ENCODE measurements at regions not wholly inside any gene's neighbourhood (a gene's known extent, or its start where the extent isn't known, plus 50 kb on each side); places are given as distances from the start of the nearest gene placed in this dataset.

DNA sequence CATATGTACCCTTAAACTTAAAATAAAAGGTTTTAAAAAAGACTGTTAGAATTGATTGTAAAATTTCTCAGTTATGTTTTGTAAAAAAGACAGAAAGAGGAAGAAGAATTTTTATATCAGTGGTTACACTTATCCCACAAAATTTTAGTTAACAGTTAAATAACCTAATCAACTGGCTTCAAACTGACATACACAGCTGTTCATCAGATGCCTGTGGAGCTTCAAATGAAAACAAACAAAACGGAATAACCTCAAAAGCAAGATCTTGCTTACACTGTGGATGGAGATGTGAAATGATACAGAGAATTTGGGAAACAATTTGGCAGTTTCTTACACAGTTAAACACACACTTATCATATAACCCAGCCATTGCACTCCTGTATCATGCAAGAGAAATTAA, 521.0 kb downstream of the ETS1 start:
- CTCF ChIA-PET = no interaction called here

DNA sequence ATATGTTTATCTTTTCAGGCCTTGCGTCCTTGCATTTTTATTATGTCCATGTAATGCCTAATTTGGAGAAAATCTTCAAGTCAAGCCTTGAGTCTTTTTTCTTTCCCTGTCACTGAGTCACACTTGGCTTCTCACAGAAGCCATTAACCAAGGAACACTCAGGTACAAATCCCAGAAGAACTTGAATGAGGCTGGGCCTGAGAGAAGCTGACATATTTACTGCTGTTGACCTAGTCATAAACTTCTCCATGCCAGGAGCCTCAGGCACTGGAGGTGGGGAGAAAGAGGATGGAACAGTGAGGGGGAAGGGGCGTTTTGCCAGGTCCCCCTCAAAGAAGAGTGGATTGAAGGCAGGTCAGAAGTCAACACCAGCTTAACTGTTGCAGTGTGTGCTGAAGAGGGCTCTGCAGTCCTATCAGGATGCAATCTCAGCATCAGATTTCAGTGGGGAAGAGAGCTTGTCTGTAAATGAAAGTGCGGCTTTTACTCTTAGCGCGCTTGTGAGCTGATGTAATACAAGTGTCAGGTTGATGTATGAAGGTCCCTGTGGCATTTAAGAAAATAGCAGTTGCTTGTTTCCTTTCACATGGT, 526.0 kb downstream of the ETS1 start:
- Histone ChIP-seq H3K9ac (ENCODE audit: low read length) (no peak overlapping the region), H3K27ac (ENCODE audit: low read length in 2 of 2) (no peak overlapping the region), H3K4me2 (replicated peaks; ENCODE audit: low read depth, low read length, poor library complexity, severe bottlenecking) (no peak overlapping the region), H3K9me3 (ENCODE audit: control extremely low read depth in 1 of 3, control insufficient read depth in 2 of 3, insufficient read depth in 1 of 3, low read length in 2 of 3) (no peaks in the 10 kb centered on the region), H3K36me3 (replicated peaks in 1 of 2; ENCODE audit: control extremely low read depth in 1 of 2, control insufficient read depth in 1 of 2, extremely low read depth in 1 of 2, insufficient read depth in 2 of 2, low read length in 1 of 2) (no peaks in the 10 kb centered on the region), H3K4me1 (ENCODE audit: control insufficient read depth in 2 of 2, insufficient read depth in 2 of 2, low read length in 2 of 2) (no peaks in the 10 kb centered on the region), H3K27me3 (replicated peaks in 1 of 4; ENCODE audit: control extremely low read depth in 1 of 4, control insufficient read depth in 3 of 4, insufficient read depth in 4 of 4, low read length in 3 of 4) (peaks cover 0 to 8% (median 4%) of the 10 kb centered on the region in 4 experiments), H3K4me3 (ENCODE audit: control extremely low read depth in 1 of 5, extremely low read depth in 1 of 5, insufficient read depth in 1 of 5, low read depth in 2 of 5, low read length in 4 of 5) (no peak overlapping the region), H2AFZ (ENCODE audit: insufficient read depth, low read depth, low read length, poor library complexity, severe bottlenecking) (no peak overlapping the region), H3K79me2 (ENCODE audit: control insufficient read depth, insufficient read depth, low read length) (no peaks in the 10 kb centered on the region), H4K20me1 (ENCODE audit: control insufficient read depth, insufficient read depth, low read length, poor library complexity, severe bottlenecking) (no peaks in the 10 kb centered on the region)
- no peak for ATAC-seq (ENCODE audit: low read depth)
- Mint-ChIP-seq H3K27ac (no peak overlapping the region), H3K27me3 (peaks cover 32% of the 10 kb centered on the region), H3K4me1 (no peaks in the 10 kb centered on the region), H3K9me3 (ENCODE audit: insufficient read depth) (no peaks in the 10 kb centered on the region), H3K4me3 (no peak overlapping the region)
- CTCF ChIA-PET = no interaction called here
- no peak for DNase-seq
- intact Hi-C loops (cut with micrococcal nuclease) = no loop called here
- POLR2A ChIA-PET = no interaction called here
- no peak for TF ChIP-seq EZH2 (IDR thresholded peaks at IDR 0.05; ENCODE audit: borderline replicate concordance, insufficient read depth, low read depth, low read length, poor library complexity, severe bottlenecking)
- TF ChIP-seq, protein P1, sequence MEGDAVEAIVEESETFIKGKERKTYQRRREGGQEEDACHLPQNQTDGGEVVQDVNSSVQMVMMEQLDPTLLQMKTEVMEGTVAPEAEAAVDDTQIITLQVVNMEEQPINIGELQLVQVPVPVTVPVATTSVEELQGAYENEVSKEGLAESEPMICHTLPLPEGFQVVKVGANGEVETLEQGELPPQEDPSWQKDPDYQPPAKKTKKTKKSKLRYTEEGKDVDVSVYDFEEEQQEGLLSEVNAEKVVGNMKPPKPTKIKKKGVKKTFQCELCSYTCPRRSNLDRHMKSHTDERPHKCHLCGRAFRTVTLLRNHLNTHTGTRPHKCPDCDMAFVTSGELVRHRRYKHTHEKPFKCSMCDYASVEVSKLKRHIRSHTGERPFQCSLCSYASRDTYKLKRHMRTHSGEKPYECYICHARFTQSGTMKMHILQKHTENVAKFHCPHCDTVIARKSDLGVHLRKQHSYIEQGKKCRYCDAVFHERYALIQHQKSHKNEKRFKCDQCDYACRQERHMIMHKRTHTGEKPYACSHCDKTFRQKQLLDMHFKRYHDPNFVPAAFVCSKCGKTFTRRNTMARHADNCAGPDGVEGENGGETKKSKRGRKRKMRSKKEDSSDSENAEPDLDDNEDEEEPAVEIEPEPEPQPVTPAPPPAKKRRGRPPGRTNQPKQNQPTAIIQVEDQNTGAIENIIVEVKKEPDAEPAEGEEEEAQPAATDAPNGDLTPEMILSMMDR (IDR thresholded peaks at IDR 0.05) = no peak
- 72% methylated on average over 5 of the region's 5 CpGs for WGBS (ENCODE audit: insufficient coverage)

More for the DNA sequence above, 521.0 kb downstream of the ETS1 start:
- Mint-ChIP-seq H3K4me3 (no peak overlapping the region), H3K27ac (no peak overlapping the region), H3K27me3 (peaks cover 34% of the 10 kb centered on the region), H3K9me3 (ENCODE audit: insufficient read depth) (no peaks in the 10 kb centered on the region), H3K4me1 (no peaks in the 10 kb centered on the region)
- Histone ChIP-seq H3K79me2 (ENCODE audit: control insufficient read depth, insufficient read depth, low read length) (no peaks in the 10 kb centered on the region), H3K27ac (ENCODE audit: low read length in 2 of 2) (no peak overlapping the region), H4K20me1 (ENCODE audit: control insufficient read depth, insufficient read depth, low read length, poor library complexity, severe bottlenecking) (no peaks in the 10 kb centered on the region), H3K9me3 (ENCODE audit: control extremely low read depth in 1 of 3, control insufficient read depth in 2 of 3, insufficient read depth in 1 of 3, low read length in 2 of 3) (no peaks in the 10 kb centered on the region), H3K27me3 (replicated peaks in 1 of 4; ENCODE audit: control extremely low read depth in 1 of 4, control insufficient read depth in 3 of 4, insufficient read depth in 4 of 4, low read length in 3 of 4) (peaks cover 0 to 8% (median 2%) of the 10 kb centered on the region in 4 experiments), H3K4me2 (replicated peaks; ENCODE audit: low read depth, low read length, poor library complexity, severe bottlenecking) (no peak overlapping the region), H3K4me1 (ENCODE audit: control insufficient read depth in 2 of 2, insufficient read depth in 2 of 2, low read length in 2 of 2) (no peaks in the 10 kb centered on the region), H3K9ac (ENCODE audit: low read length) (no peak overlapping the region), H3K4me3 (ENCODE audit: control extremely low read depth in 1 of 5, extremely low read depth in 1 of 5, insufficient read depth in 1 of 5, low read depth in 2 of 5, low read length in 4 of 5) (no peak overlapping the region), H3K36me3 (replicated peaks in 1 of 2; ENCODE audit: control extremely low read depth in 1 of 2, control insufficient read depth in 1 of 2, extremely low read depth in 1 of 2, insufficient read depth in 2 of 2, low read length in 1 of 2) (no peaks in the 10 kb centered on the region), H2AFZ (ENCODE audit: insufficient read depth, low read depth, low read length, poor library complexity, severe bottlenecking) (no peak overlapping the region)
- WGBS (ENCODE audit: insufficient coverage) = no CpG with 5 or more reads among the region's 1 CpG
- intact Hi-C loops (cut with micrococcal nuclease) = no loop called here
- POLR2A ChIA-PET = no interaction called here
- ATAC-seq (ENCODE audit: low read depth) (no peak), DNase-seq (no peak)
- no peak for TF ChIP-seq EZH2 (IDR thresholded peaks at IDR 0.05; ENCODE audit: borderline replicate concordance, insufficient read depth, low read depth, low read length, poor library complexity, severe bottlenecking)
- TF ChIP-seq, protein P1 (IDR thresholded peaks at IDR 0.05) = no peak

Measured in B cell (primary cell).